Upper lobe of left lung (tissue), 4 donors: ENCODE measurements at regions not wholly inside any gene's neighbourhood (a gene's known extent, or its start where the extent isn't known, plus 50 kb on each side); places are given as distances from the start of the nearest gene placed in this dataset.

ENCODE experiments used
- CTCF ChIP-seq, 6 experiments: fragments of 450-650 bp in 4 of 6; fragments of 200-600 bp in 2 of 6; sonication (generic) in 2 of 6; IDR thresholded peaks; one replicate each; pipeline ENCODE4 v1.5.1; 2016 to 2019; ENCODE audit warnings: antibody characterized with exemption in 6 of 6
- EP300 ChIP-seq, 4 donors: sonication (generic); formaldehyde crosslinking; IDR thresholded peaks; one replicate each; pipeline ENCODE4 v1.5.1; 2017; ENCODE audit warnings: antibody characterized with exemption in 4 of 4, control low read depth in 2 of 4

DNA sequence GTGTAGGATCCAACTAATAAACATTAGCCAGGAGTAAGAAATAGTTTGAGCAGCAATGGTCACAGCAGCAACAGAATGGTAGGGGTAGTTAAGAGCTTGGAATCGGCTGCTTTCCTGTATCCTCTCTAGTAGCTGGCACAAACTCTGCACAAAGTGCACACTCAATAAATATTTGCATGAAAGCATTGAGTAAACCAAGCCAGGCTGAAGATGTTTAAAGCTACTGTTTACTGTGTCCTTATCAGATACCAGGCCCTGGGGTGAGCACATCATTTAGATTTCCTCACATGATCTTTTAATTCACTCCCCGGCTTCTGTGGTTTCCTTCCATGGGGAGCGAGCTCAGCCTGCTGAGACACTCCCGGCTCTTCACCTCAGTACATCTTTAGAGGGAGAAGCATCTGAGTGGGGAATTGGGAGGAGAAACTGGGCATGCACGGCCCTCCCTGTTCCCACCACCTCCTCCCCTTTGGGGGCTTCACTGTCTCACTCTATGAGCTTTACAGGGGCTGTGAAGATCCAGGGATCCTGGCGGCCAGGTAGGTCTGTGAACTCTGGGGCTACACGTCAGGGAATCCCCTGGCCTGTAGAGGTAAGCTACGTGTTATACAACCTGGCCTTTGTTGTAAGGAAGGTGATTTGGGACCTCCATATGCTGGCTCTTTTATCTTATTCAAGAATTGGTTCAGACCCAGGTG is 107.2 kb upstream of the VASH1 start:
- TF ChIP-seq CTCF (IDR thresholded peaks at IDR 0.05) (no peak), EP300 (IDR thresholded peaks at IDR 0.05) (no peak)
